ENCODE measurements at regions not wholly inside any gene's neighbourhood (a gene's known extent, or its start where the extent isn't known, plus 50 kb on each side); places are given as distances from the start of the nearest gene placed in this dataset.

DNA sequence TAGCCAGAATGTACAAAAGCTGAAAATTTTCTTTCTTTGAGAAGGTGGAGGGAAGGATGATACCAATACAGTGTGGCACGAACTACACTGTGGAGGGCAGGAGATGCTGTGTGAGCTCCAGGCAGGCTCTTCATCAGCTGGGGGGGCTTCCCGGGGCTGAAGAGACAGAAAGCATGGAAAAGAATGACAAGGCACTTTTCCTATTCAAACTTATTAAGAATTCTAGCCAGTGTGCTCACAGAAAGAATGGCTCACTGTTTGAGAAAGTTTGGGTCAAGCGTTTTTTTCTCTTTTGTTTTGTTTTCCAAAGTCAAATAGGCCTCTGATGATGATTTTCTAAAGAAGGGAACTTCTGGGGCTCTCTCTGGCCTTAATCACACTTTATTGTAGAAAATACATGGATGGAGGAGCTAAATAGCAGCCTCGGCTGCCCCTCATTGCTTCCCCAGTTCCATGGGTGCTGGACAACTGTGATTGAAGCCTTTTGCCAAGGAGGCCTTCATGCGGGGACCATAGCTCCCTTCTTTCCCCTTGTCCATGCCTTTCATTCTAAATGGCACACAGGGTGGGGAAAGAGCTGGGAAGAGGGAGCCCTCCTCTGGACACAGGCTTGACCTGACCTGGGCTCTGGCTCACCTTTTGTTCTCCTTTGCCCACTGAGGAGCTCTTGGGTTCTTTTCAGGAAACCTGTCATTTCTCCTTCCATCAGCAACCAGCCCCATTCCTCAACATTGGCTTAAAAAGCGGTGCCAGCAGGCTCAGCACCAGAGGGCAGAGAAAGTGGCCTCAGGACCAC, 130.6 kb downstream of the TDRD15 start:
- DNase-seq, result no peak

DNA sequence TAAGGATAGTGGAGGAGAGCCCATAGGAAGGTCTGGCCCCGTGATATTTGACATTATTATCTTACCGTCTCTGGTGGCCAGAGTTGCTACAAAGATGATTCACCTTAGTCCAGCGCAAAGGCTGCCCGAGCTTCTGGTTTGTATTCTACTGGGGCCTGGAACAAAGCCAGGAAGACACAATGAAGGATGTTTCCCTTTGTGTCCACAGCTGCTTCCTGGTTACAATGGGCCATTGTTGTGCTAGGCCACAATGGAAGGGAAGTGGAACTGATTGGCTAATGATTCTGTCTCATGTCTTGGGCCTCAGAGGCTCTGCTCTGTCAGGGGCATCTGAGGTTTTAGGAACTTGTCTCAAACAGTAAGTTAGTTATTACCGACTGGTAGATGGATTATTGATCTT, 132.2 kb downstream of the TDRD15 start:
- DNase-seq, result no peak

DNA sequence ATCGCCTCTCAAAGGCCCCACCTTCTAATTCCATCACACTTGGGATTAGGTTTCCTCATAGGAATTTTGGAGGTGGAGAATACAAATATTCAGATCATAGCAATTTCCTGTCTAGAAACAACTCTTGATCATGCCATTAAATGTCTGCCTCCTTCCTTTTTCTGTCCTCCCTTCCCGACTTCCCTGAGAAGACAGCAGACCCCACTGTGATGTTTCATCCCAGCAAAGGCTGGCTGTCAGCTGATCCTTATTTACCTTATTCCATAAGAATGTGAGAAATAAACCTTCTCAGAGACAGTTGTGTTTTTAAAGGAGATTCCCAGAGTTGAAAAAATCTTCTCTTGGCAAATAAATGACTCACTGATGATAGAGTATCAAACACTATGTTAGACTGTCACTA, 133.9 kb downstream of the TDRD15 start:
- no peak for DNase-seq

GRCh38 chr2:21258082-21258481, 134.3 kb downstream of the TDRD15 start:
- no peak for DNase-seq

GRCh38 chr2:21260311-21260710, 136.5 kb downstream of the TDRD15 start:
- DNase-seq, result no peak

- DNase-seq, result no peak
Measured at GRCh38 chr2:21261591-21261990, 137.8 kb downstream of the TDRD15 start.

DNA sequence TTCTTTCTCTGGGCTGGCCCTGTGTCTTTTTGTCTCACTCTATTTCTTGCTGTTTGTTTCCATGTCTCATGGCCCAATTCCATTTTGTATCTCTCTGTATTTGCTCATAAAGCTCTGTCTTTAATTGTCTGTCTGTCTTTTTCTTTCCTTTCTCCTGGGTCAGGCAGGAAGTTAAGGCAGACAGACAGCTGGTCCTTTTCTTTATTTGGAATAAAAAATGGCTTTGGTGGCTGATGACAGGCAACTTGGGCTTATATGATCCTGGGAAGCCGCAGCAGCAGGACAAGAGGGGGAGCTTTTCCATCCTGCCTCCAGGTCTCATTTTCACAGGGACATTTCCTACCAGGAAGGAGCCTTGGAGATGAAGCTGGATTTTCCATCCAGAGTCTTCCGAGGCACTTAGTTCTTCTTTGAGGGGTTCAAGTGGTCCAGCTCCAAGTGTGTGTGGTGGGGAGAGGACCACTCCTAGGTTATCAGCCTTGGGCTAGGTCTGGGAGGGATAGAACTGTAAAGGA, 138.7 kb downstream of the TDRD15 start:
- no peak for DNase-seq

- DNase-seq, result no peak
Measured at GRCh38 chr2:21263622-21264021, 139.9 kb downstream of the TDRD15 start.

- no peak for DNase-seq
Measured at GRCh38 chr2:21265752-21266151, 142.0 kb downstream of the TDRD15 start.

GRCh38 chr2:21267232-21267835, 143.6 kb downstream of the TDRD15 start:
- DNase-seq, result no peak

DNA sequence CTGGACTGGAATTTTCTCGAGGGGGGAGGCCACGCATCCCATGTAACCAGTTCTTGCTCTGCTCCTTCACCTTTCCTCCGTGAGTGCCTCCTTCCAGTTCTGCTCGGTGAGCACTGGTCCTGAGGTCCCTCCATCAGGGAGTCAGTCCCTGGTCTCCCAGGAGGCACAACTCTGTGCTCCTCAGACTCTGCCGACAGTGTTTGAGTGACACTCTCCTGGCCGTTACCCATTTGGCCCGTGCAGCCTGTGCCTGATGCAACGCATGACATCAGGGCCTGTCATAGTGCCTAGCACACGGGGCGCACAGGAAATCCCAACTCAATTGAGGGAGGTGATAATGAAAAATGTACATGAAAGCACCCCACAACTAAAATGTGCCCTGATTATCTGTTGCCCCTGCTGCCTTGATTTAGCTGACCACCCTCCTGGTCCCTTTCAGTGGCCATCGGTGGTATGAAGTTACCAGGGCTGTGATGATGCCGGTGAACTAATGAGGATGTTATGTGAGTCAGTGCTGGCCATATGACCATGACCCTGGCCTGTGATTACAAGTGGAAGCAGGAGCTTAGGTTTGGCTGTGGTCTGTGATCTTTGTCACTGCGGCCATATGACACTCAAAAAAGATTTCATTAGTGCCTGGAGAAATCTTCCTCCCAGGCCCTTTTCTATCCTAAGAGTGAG, 144.6 kb downstream of the TDRD15 start:
- DNase-seq, result no peak

- no peak for DNase-seq
Measured at GRCh38 chr2:21268878-21269224, 145.1 kb downstream of the TDRD15 start.

- no peak for DNase-seq
Measured at GRCh38 chr2:21269382-21269781, 145.6 kb downstream of the TDRD15 start.

DNA sequence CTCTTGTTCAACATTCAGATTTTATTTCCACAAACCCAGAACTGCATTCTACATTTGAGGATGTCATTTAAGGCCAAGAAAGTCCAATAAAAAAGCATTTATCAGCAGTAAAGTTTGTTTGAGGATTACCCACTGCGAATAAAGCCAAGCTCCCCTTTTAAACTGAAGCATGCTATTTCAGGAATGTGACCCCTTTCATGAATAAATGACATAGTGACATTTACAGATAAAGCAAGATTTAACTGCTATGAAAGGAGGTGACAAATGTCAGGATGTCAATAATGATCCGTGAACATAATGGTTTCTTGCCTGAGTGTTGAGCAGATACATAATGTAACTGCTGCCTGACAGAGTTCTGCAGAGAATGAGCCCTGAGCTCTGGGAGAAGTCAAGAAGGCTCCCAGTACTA, 146.3 kb downstream of the TDRD15 start:
- DNase-seq, result no peak

DNA sequence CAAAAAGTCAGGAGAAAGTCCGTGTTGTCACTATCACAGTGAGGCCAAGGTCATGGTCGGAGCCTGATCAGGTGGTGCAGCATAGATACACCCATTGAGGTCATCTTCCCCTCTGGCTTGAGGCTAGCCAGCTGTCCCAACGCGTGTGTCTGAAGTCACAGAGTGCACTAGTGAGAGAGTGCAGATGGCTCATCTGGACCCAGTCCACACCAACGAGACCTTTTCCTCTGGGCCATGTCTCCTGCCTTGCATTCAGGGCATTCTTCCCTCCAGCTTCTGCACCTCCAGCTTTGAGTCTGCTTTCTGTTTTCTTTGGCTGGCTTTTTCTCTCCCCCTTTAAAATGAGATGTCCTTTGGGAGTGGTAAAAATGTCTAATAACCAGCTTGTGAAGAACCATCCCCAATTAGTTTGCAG, 146.9 kb downstream of the TDRD15 start:
- DNase-seq, result no peak

DNA sequence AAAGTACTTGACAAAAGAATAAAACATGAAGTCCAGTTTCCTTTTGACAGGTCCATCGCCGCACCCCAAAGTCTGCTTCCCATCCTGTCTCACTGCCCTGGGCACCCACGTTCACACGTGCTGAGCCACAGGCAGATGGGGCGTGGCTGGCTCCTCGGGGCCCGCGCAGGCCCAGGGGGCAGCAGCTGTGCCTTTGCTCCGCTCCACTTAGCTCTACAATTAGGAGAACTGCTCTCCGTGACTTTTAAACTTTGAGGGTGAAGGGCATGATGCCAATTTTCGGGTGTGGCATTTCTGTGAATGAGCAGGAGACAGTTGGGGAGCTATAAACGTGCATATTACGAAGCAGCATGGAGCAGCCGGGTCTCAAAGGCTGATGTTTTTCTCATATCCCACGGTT, 152.4 kb downstream of the TDRD15 start:
- no peak for DNase-seq

GRCh38 chr2:21277068-21278056, 153.6 kb downstream of the TDRD15 start:
- no peak for DNase-seq

DNA sequence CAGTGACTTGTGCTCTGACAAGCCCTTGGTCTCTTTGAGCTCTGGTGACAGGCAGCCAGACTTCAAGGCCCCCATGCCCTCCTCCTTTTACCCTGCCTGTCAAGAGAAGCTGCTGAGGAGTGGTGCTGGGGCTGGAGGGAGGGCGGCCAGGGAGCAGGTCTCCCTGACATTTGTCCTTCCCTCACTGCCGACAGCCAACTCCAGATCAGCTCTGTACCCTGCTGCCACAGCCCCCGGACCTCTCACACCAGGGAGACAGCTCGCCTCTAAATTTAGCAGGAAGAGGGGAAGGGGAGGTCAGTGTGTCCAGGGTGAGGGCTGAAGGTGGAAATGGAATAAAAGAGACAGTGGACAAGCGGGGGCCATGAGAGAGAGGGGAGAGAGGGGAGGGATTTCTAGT, 155.8 kb downstream of the TDRD15 start:
- no peak for DNase-seq

DNA sequence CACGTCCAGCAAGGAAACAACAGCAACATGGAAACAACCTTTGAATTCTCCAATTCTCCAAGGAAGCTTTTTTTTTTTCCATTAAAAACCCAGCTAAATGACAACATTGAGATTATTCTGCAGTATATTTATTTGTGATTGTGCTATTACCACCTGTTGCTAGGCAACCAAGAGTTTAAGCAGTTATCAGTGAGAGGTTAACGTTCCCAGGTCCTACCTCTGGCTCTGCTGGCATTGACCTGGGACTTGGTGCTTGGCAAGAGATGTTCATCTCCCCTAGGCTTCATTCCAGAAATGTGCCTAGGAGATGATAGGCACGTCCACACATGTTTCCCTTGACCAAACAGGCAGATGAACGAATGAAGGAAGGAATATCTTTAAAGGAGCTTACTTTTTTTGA, 157.0 kb downstream of the TDRD15 start:
- DNase-seq, result no peak

GRCh38 chr2:21281384-21281783, 157.6 kb downstream of the TDRD15 start:
- DNase-seq, result no peak

- DNase-seq, result no peak
Measured at GRCh38 chr2:21281791-21282514, 158.2 kb downstream of the TDRD15 start.

GRCh38 chr2:21282515-21282898, 158.7 kb downstream of the TDRD15 start:
- DNase-seq, result no peak
